ENCODE measurements at regions not wholly inside any gene's neighbourhood (a gene's known extent, or its start where the extent isn't known, plus 50 kb on each side); places are given as distances from the start of the nearest gene placed in this dataset.
A peak's percentile ranks its signal among the peaks of the same experiment; 100 is the strongest.

DNA sequence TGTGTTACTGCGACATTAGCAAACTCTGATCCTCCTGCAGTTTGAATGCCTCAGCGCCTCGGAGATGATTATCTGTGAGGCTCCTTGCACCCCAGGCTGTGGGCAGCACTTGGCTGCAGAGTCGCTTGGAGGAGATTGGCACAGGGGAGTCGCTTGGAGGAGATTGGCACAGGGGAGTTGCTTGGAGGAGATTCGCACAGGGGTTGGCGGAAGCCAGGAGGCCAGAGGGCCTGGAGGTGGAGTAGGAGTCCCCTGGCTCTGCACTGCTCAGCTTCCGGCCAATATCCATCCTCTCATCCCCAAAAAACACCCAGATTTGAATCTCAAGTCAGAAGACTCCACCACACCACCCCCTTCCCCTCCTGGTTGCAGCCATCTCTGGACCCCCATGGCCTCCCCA is 192.6 kb upstream of the NECTIN1 start:
- H3K9me3 ChIP-seq (replicated peaks in 1 of 2; ENCODE audit: control insufficient read depth in 1 of 2, insufficient read depth in 1 of 2, low read length in 2 of 2): no peaks in the 10 kb centered on the region
- intact Hi-C loops (cut with micrococcal nuclease): no loop called here
- Mint-ChIP-seq H3K9me3 (peaks cover 0 to 3% (median 0%) of the 10 kb centered on the region in 7 donors), H3K36me3 (no peaks in the 10 kb centered on the region), H3K27me3 (ENCODE audit: low read depth in 3 of 3) (peaks cover 16 to 19% (median 18%) of the 10 kb centered on the region in 3 donors), H3K27ac (no peak overlapping the region), H3K4me1 (no peaks in the 10 kb centered on the region), H3K4me3 (no peak overlapping the region)
- TF ChIP-seq, protein P1, sequence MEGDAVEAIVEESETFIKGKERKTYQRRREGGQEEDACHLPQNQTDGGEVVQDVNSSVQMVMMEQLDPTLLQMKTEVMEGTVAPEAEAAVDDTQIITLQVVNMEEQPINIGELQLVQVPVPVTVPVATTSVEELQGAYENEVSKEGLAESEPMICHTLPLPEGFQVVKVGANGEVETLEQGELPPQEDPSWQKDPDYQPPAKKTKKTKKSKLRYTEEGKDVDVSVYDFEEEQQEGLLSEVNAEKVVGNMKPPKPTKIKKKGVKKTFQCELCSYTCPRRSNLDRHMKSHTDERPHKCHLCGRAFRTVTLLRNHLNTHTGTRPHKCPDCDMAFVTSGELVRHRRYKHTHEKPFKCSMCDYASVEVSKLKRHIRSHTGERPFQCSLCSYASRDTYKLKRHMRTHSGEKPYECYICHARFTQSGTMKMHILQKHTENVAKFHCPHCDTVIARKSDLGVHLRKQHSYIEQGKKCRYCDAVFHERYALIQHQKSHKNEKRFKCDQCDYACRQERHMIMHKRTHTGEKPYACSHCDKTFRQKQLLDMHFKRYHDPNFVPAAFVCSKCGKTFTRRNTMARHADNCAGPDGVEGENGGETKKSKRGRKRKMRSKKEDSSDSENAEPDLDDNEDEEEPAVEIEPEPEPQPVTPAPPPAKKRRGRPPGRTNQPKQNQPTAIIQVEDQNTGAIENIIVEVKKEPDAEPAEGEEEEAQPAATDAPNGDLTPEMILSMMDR (IDR thresholded peaks at IDR 0.05): no peak
- no peak overlapping the region for H2AFZ ChIP-seq (ENCODE audit: insufficient read depth, low read depth, low read length, poor library complexity, severe bottlenecking)
- no peaks in the 10 kb centered on the region for H3K36me3 ChIP-seq (replicated peaks in 1 of 2; ENCODE audit: control insufficient read depth in 1 of 2, insufficient read depth in 2 of 2, low read length in 2 of 2)
- no peaks in the 10 kb centered on the region for H3K27me3 ChIP-seq (ENCODE audit: control insufficient read depth in 2 of 2, insufficient read depth in 2 of 2, low read length in 2 of 2)
- H3K4me3 ChIP-seq (replicated peaks in 1 of 3; ENCODE audit: low read depth in 2 of 3, low read length in 3 of 3): no peak overlapping the region
- H3K4me1 ChIP-seq (ENCODE audit: control insufficient read depth in 1 of 2, insufficient read depth in 2 of 2, low read length in 2 of 2): no peaks in the 10 kb centered on the region
- no peak overlapping the region for H3K4me2 ChIP-seq (replicated peaks; ENCODE audit: extremely low read depth, low read length, poor library complexity, severe bottlenecking)
- 87% methylated on average over 4 of the region's 8 CpGs for WGBS (ENCODE audit: insufficient coverage)
- no peak for DNase-seq
- H3K27ac ChIP-seq (ENCODE audit: low read depth in 1 of 2, low read length in 2 of 2): no peak overlapping the region
- H4K20me1 ChIP-seq (ENCODE audit: insufficient read depth, low read length): no peaks in the 10 kb centered on the region
- H3K9ac ChIP-seq (ENCODE audit: insufficient read depth, low read length, poor library complexity, severe bottlenecking): no peak overlapping the region
- no peaks in the 10 kb centered on the region for H3K79me2 ChIP-seq (ENCODE audit: insufficient read depth, low read length)

DNA sequence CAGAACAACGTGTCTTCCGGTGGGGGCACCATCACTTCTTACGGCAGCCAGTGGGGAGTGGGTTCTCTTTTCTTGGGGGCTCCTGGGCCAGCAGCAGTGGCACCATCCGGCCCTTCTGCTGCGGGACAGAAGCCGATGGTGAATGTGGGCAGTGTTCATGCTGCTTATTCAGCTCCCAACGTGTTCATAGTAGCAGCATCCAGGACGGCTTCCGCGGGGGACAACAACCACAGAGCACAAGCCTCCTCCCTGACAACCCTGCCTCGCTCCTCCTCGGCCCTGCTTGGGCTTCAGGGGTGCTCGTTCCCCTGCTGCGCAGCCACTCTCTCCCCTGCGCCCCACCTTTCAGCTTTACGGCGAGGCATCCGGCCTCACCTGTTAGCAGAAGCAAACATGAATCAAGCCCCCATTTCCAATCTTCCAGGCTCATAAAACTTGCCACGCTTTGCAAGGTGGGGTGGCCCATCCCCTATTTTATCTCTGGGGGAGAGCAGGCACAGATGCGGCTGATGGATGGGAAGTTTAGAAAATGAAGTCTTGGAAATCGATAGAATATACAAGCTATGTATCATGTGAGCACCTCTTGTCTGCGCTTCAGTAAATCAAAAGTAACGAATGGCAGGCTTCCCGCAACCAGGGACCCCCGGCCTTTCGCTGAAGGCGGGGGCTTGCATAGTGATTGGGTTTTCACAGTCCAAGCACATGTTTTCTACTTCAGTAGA is 191.8 kb upstream of the NECTIN1 start:
- Histone ChIP-seq H3K27ac (ENCODE audit: low read depth in 1 of 2, low read length in 2 of 2) (no peak overlapping the region), H3K4me2 (replicated peaks; ENCODE audit: extremely low read depth, low read length, poor library complexity, severe bottlenecking) (no peak overlapping the region), H3K4me1 (ENCODE audit: control insufficient read depth in 1 of 2, insufficient read depth in 2 of 2, low read length in 2 of 2) (no peaks in the 10 kb centered on the region), H3K4me3 (replicated peaks in 1 of 3; ENCODE audit: low read depth in 2 of 3, low read length in 3 of 3) (no peak overlapping the region), H3K36me3 (replicated peaks in 1 of 2; ENCODE audit: control insufficient read depth in 1 of 2, insufficient read depth in 2 of 2, low read length in 2 of 2) (no peaks in the 10 kb centered on the region), H3K79me2 (ENCODE audit: insufficient read depth, low read length) (no peaks in the 10 kb centered on the region), H4K20me1 (ENCODE audit: insufficient read depth, low read length) (no peaks in the 10 kb centered on the region), H3K27me3 (ENCODE audit: control insufficient read depth in 2 of 2, insufficient read depth in 2 of 2, low read length in 2 of 2) (no peaks in the 10 kb centered on the region), H3K9me3 (replicated peaks in 1 of 2; ENCODE audit: control insufficient read depth in 1 of 2, insufficient read depth in 1 of 2, low read length in 2 of 2) (no peaks in the 10 kb centered on the region), H2AFZ (ENCODE audit: insufficient read depth, low read depth, low read length, poor library complexity, severe bottlenecking) (no peak overlapping the region), H3K9ac (ENCODE audit: insufficient read depth, low read length, poor library complexity, severe bottlenecking) (no peak overlapping the region)
- Mint-ChIP-seq H3K9me3 (peaks cover 0 to 3% (median 0%) of the 10 kb centered on the region in 7 donors), H3K27ac (peak overlapping the region in 1 of 7 donors; percentile 41), H3K36me3 (no peaks in the 10 kb centered on the region), H3K4me1 (no peaks in the 10 kb centered on the region), H3K27me3 (ENCODE audit: low read depth in 3 of 3) (peaks cover 16 to 19% (median 19%) of the 10 kb centered on the region in 3 donors), H3K4me3 (no peak overlapping the region)
- WGBS (ENCODE audit: insufficient coverage): 91% methylated on average over 14 of the region's 27 CpGs
- DNase-seq: no peak
- intact Hi-C loops (cut with micrococcal nuclease): no loop called here
- TF ChIP-seq, protein P1 (IDR thresholded peaks at IDR 0.05): no peak
